HEK293 (cell line): ENCODE measurements at regions not wholly inside any gene's neighbourhood (a gene's known extent, or its start where the extent isn't known, plus 50 kb on each side); places are given as distances from the start of the nearest gene placed in this dataset.
"Not testable (repeated sequence)": the region's sequence is repeated elsewhere in the genome, so short reads cannot be mapped to it uniquely, and the experiment has no call there.

ENCODE experiments used
- CTCF ChIA-PET: fragments of 350-600 bp; formaldehyde crosslinking; extraction: SDS; loops from one replicate; lab custom pipeline; 2021; ENCODE audit warnings: antibody characterized with exemption; lab: Yijun Ruan, JAX
- POLR2A ChIA-PET: fragments of 300-600 bp; formaldehyde crosslinking; extraction: SDS; loops from one replicate; lab custom pipeline; 2020; ENCODE audit warnings: antibody characterized with exemption, inconsistent platforms; lab: Yijun Ruan, JAX
- H3K27ac ChIP-seq: fragments of 200-500 bp; sonication (Bioruptor generic); 2 replicates; pipeline ENCODE4 v1.5.1; 2014; ENCODE audit warnings: low read depth, low read length, control low read depth, inconsistent platforms; ENCODE audit errors: extremely low read depth
- H3K36me3 ChIP-seq, 2 experiments: fragments of 200-500 bp in 1 of 2; sonication (Bioruptor generic) in 1 of 2; 1 replicate in 1 of 2; 2 replicates in 1 of 2; pipeline ENCODE4 v1.5.1; 2014 to 2017; ENCODE audit warnings: inconsistent platforms in 2 of 2, low read length in 2 of 2; ENCODE audit not compliant: control insufficient read depth in 2 of 2, insufficient read depth in 1 of 2
- H3K4me1 ChIP-seq: fragments of 200-500 bp; sonication (Bioruptor generic); 2 replicates; pipeline ENCODE4 v1.5.1; 2014; ENCODE audit warnings: mild to moderate bottlenecking, low read length, inconsistent platforms; ENCODE audit not compliant: control insufficient read depth, insufficient read depth
- H3K4me3 ChIP-seq: 2 replicates; pipeline ENCODE4 v1.5.1; 2011; ENCODE audit warnings: low read depth, mild to moderate bottlenecking, control low read depth, low read length, moderate library complexity
- H3K9me3 ChIP-seq: fragments of 200-500 bp; sonication (Bioruptor generic); 2 replicates; pipeline ENCODE4 v1.5.1; 2014; ENCODE audit warnings: low read depth, low read length, inconsistent platforms; ENCODE audit not compliant: control insufficient read depth, insufficient read depth
- BCL11B ChIP-seq: fragments of 450-650 bp; formaldehyde crosslinking; IDR thresholded peaks from 2 replicates; pipeline ENCODE4 v1.5.1; 2016; ENCODE audit warnings: low read depth, missing biosample characterization, missing genetic modification characterization
- ELK4 ChIP-seq: IDR thresholded peaks from 2 replicates; pipeline ENCODE4 v1.6.1; 2011; ENCODE audit warnings: mild to moderate bottlenecking, low read depth, low read length, borderline replicate concordance
- FEZF1 ChIP-seq: fragments of 450-650 bp; formaldehyde crosslinking; IDR thresholded peaks from 2 replicates; pipeline ENCODE4 v1.5.1; 2016; ENCODE audit warnings: missing biosample characterization, missing genetic modification characterization
- HIC1 ChIP-seq: fragments of 450-650 bp; formaldehyde crosslinking; IDR thresholded peaks from 2 replicates; pipeline ENCODE4 v1.5.1; 2016; ENCODE audit warnings: missing biosample characterization, missing genetic modification characterization
- HOXD13 ChIP-seq: sonication (generic); formaldehyde crosslinking; IDR thresholded peaks from 2 replicates; pipeline ENCODE4 v1.8.0; 2022; ENCODE audit warnings: missing genetic modification reagents, borderline replicate concordance
- KLF8 ChIP-seq: fragments of 450-650 bp; formaldehyde crosslinking; IDR thresholded peaks from 2 replicates; pipeline ENCODE4 v1.5.1; 2016; ENCODE audit warnings: missing biosample characterization, missing genetic modification characterization
- MZF1 ChIP-seq: fragments of 450-650 bp; formaldehyde crosslinking; IDR thresholded peaks from 2 replicates; pipeline ENCODE4 v1.5.1; 2017; ENCODE audit warnings: missing biosample characterization, missing genetic modification characterization, borderline replicate concordance
- YY1 ChIP-seq: fragments of 450-650 bp; formaldehyde crosslinking; IDR thresholded peaks from 2 replicates; pipeline ENCODE4 v1.5.1; 2018; ENCODE audit warnings: missing biosample characterization, missing genetic modification characterization
- ZIC2 ChIP-seq: fragments of 450-650 bp; formaldehyde crosslinking; IDR thresholded peaks from 2 replicates; pipeline ENCODE4 v1.5.1; 2016; ENCODE audit warnings: missing biosample characterization, missing genetic modification characterization
- ZNF223 ChIP-seq: fragments of 450-650 bp; formaldehyde crosslinking; IDR thresholded peaks from 2 replicates; pipeline ENCODE4 v1.5.1; 2016; ENCODE audit warnings: missing biosample characterization, missing genetic modification characterization
- ZNF404 ChIP-seq: fragments of 450-650 bp; formaldehyde crosslinking; IDR thresholded peaks from 2 replicates; pipeline ENCODE4 v1.5.1; 2017; ENCODE audit warnings: missing biosample characterization, missing genetic modification characterization
- ZNF416 ChIP-seq: fragments of 450-650 bp; formaldehyde crosslinking; IDR thresholded peaks from 2 replicates; pipeline ENCODE4 v1.5.1; 2016; ENCODE audit warnings: missing biosample characterization, missing genetic modification characterization
- ZNF423 ChIP-seq: fragments of 450-650 bp; formaldehyde crosslinking; IDR thresholded peaks from 2 replicates; pipeline ENCODE4 v1.5.1; 2016; ENCODE audit warnings: missing biosample characterization, missing genetic modification characterization
- ZNF544 ChIP-seq: fragments of 450-650 bp; formaldehyde crosslinking; IDR thresholded peaks from 2 replicates; pipeline ENCODE4 v1.5.0; 2017; ENCODE audit warnings: missing biosample characterization, missing genetic modification characterization
- ZNF626 ChIP-seq: fragments of 450-650 bp; sonication (Bioruptor Pico); formaldehyde crosslinking; IDR thresholded peaks from 2 replicates; pipeline ENCODE4 v1.5.1; 2018; ENCODE audit warnings: missing biosample characterization, missing genetic modification characterization, inconsistent platforms
- ZNF664 ChIP-seq: fragments of 450-650 bp; formaldehyde crosslinking; IDR thresholded peaks from 2 replicates; pipeline ENCODE4 v1.5.1; 2016; ENCODE audit warnings: missing biosample characterization, missing genetic modification characterization
- ZNF768 ChIP-seq: fragments of 450-650 bp; formaldehyde crosslinking; IDR thresholded peaks from 2 replicates; pipeline ENCODE4 v1.5.1; 2018; ENCODE audit warnings: missing biosample characterization, mild to moderate bottlenecking, missing genetic modification characterization
- ZSCAN5A ChIP-seq: fragments of 450-650 bp; formaldehyde crosslinking; IDR thresholded peaks from 2 replicates; pipeline ENCODE4 v1.5.1; 2016; ENCODE audit warnings: missing biosample characterization, missing genetic modification characterization
- TF ChIP-seq, protein P1 (sequence below): fragments of 450-650 bp; formaldehyde crosslinking; IDR thresholded peaks from 2 replicates; pipeline ENCODE4 v1.5.1; 2016; ENCODE audit warnings: missing biosample characterization, missing genetic modification characterization, borderline replicate concordance
- TF ChIP-seq, protein P2 (sequence below): fragments of 450-650 bp; formaldehyde crosslinking; IDR thresholded peaks from 2 replicates; pipeline ENCODE4; 2016; ENCODE audit warnings: missing biosample characterization, missing genetic modification characterization

- TF ChIP-seq, protein P1, sequence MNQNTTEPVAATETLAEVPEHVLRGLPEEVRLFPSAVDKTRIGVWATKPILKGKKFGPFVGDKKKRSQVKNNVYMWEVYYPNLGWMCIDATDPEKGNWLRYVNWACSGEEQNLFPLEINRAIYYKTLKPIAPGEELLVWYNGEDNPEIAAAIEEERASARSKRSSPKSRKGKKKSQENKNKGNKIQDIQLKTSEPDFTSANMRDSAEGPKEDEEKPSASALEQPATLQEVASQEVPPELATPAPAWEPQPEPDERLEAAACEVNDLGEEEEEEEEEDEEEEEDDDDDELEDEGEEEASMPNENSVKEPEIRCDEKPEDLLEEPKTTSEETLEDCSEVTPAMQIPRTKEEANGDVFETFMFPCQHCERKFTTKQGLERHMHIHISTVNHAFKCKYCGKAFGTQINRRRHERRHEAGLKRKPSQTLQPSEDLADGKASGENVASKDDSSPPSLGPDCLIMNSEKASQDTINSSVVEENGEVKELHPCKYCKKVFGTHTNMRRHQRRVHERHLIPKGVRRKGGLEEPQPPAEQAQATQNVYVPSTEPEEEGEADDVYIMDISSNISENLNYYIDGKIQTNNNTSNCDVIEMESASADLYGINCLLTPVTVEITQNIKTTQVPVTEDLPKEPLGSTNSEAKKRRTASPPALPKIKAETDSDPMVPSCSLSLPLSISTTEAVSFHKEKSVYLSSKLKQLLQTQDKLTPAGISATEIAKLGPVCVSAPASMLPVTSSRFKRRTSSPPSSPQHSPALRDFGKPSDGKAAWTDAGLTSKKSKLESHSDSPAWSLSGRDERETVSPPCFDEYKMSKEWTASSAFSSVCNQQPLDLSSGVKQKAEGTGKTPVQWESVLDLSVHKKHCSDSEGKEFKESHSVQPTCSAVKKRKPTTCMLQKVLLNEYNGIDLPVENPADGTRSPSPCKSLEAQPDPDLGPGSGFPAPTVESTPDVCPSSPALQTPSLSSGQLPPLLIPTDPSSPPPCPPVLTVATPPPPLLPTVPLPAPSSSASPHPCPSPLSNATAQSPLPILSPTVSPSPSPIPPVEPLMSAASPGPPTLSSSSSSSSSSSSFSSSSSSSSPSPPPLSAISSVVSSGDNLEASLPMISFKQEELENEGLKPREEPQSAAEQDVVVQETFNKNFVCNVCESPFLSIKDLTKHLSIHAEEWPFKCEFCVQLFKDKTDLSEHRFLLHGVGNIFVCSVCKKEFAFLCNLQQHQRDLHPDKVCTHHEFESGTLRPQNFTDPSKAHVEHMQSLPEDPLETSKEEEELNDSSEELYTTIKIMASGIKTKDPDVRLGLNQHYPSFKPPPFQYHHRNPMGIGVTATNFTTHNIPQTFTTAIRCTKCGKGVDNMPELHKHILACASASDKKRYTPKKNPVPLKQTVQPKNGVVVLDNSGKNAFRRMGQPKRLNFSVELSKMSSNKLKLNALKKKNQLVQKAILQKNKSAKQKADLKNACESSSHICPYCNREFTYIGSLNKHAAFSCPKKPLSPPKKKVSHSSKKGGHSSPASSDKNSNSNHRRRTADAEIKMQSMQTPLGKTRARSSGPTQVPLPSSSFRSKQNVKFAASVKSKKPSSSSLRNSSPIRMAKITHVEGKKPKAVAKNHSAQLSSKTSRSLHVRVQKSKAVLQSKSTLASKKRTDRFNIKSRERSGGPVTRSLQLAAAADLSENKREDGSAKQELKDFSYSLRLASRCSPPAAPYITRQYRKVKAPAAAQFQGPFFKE, result no peak
- no peak for TF ChIP-seq ZNF223 (tag by site-specific recombination)
- no peak for TF ChIP-seq ZNF664 (tag by site-specific recombination)
- no peak for TF ChIP-seq ZNF768
- TF ChIP-seq MZF1 (tag by site-specific recombination), result no peak
- no peak for TF ChIP-seq BCL11B (tag by site-specific recombination)
These were observed 579.7 kb upstream of the CDH10 start (continued) for GRCh38 chr5:25224316-25224982.

GRCh38 chr5:25199902-25200301, 555.1 kb upstream of the CDH10 start:
- POLR2A ChIA-PET, H3K4me3 ChIP-seq, H3K27ac ChIP-seq, H3K4me1 ChIP-seq, H3K36me3 ChIP-seq, CTCF ChIA-PET, H3K9me3 ChIP-seq: not testable (repeated sequence)

DNA sequence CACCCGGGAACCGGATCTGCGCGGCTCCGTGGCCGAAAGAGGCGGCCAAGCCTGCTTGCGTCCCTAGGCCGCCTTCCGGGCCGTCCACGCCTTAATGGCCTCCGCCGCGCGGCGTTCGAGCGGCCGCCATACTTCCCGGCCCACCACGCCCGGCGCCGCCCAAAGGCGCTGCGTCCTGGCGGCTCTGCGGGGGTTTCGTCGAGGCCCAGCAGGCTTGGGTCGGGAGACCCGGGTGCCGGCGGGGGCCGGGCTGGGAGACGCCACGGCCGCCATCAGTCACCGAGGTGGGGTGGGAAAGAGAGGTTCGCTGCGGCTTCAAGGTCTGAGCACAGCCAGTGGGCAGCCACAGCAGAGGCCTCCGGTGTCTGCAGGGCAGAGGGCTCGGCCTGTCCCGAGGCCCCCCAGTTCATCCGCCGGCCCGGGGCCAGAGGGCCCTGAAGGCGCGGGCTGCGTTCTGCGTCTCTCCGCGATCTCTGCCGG, 545.8 kb upstream of the CDH10 start:
- H3K4me3 ChIP-seq, result no peak overlapping the region
- ChIA-PET POLR2A (no interaction called here), CTCF (no interaction called here)
- H3K27ac ChIP-seq, result no peak overlapping the region
- no peaks in the 10 kb centered on the region; the same call in 1 of the 2 replicates for H3K9me3 ChIP-seq
- H3K4me1 ChIP-seq, result no peaks in the 10 kb centered on the region
- H3K36me3 ChIP-seq, result no peaks in the 10 kb centered on the region
- TF ChIP-seq ZNF544 (tag by site-specific recombination), result no peak
- TF ChIP-seq ZIC2 (tag by site-specific recombination), result no peak
- no peak for TF ChIP-seq ELK4
- no peak for TF ChIP-seq HIC1
- TF ChIP-seq ZNF423 (tag by site-specific recombination), result no peak
- TF ChIP-seq HOXD13 (CRISPR knock-in tag), result no peak
- TF ChIP-seq ZNF416, result no peak
- no peak for TF ChIP-seq FEZF1
- TF ChIP-seq, protein P2, sequence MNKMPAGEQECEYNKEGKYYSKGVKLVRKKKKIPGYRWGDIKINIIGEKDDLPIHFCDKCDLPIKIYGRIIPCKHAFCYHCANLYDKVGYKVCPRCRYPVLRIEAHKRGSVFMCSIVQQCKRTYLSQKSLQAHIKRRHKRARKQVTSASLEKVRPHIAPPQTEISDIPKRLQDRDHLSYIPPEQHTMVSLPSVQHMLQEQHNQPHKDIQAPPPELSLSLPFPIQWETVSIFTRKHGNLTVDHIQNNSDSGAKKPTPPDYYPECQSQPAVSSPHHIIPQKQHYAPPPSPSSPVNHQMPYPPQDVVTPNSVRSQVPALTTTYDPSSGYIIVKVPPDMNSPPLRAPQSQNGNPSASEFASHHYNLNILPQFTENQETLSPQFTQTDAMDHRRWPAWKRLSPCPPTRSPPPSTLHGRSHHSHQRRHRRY, result no peak
- no peak for TF ChIP-seq ZSCAN5A (tag by site-specific recombination)
- no peak for TF ChIP-seq KLF8
- TF ChIP-seq ZNF404, result no peak
- TF ChIP-seq ZNF626 (tag by site-specific recombination), result no peak
- TF ChIP-seq YY1 (tag by site-specific recombination), result no peak
